ENCODE measurements at regions not wholly inside any gene's neighbourhood (a gene's known extent, or its start where the extent isn't known, plus 50 kb on each side); places are given as distances from the start of the nearest gene placed in this dataset.

DNA sequence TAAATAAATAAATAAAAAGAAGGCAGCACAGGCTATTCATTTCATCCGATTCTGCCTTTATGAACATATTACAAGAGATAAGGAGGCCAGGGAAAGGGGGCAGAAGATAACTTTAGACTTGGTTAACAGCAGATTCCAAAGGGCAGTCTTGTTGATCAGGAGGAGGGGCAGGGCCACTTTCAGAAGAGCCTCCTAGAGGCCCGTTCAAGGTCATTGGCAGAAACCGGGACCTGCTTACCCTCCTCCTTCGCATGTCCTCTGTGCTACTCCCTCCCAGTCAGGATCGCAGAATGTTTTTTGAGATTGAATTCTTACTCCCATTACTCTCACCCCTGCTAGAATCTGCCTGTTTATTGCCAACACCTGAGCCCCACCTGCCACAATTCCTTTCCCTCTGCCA lies 217.0 kb upstream of the IPO5 start:
- Histone ChIP-seq H3K9me3 (ENCODE audit: insufficient read depth, low read length) (no peaks in the 10 kb centered on the region), H3K9ac (ENCODE audit: insufficient read length, low read depth) (no peak overlapping the region), H3K36me3 (ENCODE audit: insufficient read depth, insufficient read length, low read length) (no peaks in the 10 kb centered on the region), H3K4me1 (ENCODE audit: insufficient read depth, insufficient read length) (no peaks in the 10 kb centered on the region), H3K4me3 (ENCODE audit: insufficient read length, low read depth) (no peak overlapping the region), H3K27me3 (ENCODE audit: insufficient read depth, insufficient read length) (no peaks in the 10 kb centered on the region)
- TF ChIP-seq SUZ12 (IDR thresholded peaks at IDR 0.05; ENCODE audit: extremely low read depth, insufficient read depth, insufficient read length) (no peak), YY1 (IDR thresholded peaks at IDR 0.05; ENCODE audit: insufficient read depth, insufficient read length) (no peak), ZNF274 (IDR thresholded peaks at IDR 0.05; ENCODE audit: low read depth, low read length) (no peak)
- DNase-seq (ENCODE audit: low read depth, low spot score), result no peak

DNA sequence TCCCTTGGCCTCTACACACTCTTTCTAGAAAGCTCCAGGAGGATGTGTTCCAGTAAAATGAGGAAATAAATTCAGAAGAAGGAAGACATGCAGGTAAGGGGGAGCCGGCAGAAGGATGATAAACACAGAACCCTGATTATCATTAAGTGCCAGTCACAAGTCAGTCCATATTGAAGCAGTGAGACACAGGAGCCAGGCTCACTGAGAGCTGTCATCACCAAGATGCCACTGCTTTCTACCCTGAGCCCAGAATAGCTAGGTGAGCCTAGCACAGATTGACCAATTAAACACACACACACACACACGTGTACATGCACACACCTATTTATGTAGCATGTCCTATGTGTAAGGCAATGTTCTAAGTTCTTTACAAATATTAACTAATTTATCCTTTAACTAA lies 211.4 kb upstream of the IPO5 start:
- DNase-seq (ENCODE audit: low read depth, low spot score), result no peak
- H3K4me3 ChIP-seq (ENCODE audit: insufficient read length, low read depth), result no peak overlapping the region
- TF ChIP-seq YY1 (IDR thresholded peaks at IDR 0.05; ENCODE audit: insufficient read depth, insufficient read length) (no peak), ZNF274 (IDR thresholded peaks at IDR 0.05; ENCODE audit: low read depth, low read length) (no peak), SUZ12 (IDR thresholded peaks at IDR 0.05; ENCODE audit: extremely low read depth, insufficient read depth, insufficient read length) (no peak)
- H3K27me3 ChIP-seq (ENCODE audit: insufficient read depth, insufficient read length), result no peaks in the 10 kb centered on the region
- H3K36me3 ChIP-seq (ENCODE audit: insufficient read depth, insufficient read length, low read length), result no peaks in the 10 kb centered on the region
- no peaks in the 10 kb centered on the region for H3K9me3 ChIP-seq (ENCODE audit: insufficient read depth, low read length)
- H3K4me1 ChIP-seq (ENCODE audit: insufficient read depth, insufficient read length), result no peaks in the 10 kb centered on the region
- no peak overlapping the region for H3K9ac ChIP-seq (ENCODE audit: insufficient read length, low read depth)

DNA sequence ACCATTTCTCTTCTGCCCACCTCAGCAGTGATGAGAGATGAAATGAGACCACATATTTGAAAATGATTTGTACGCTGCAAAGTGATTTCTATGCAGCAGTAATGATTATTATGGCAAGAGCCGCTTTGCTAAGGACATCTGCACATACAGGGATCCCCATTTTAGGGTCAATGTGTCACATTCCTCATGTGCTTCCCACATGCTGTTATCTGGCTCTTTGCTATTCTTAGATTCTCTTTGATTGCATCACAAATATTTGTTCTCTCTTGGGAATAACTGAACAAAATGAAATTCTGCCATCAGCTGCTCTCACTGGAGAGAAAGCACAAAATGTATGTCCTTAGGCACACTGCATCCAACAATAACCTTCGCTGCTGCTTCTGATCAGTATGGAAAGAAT lies 209.5 kb upstream of the IPO5 start:
- TF ChIP-seq ZNF274 (IDR thresholded peaks at IDR 0.05; ENCODE audit: low read depth, low read length), result no peak
- TF ChIP-seq SUZ12 (IDR thresholded peaks at IDR 0.05; ENCODE audit: extremely low read depth, insufficient read depth, insufficient read length), result no peak
- no peak for TF ChIP-seq YY1 (IDR thresholded peaks at IDR 0.05; ENCODE audit: insufficient read depth, insufficient read length)
- H3K9ac ChIP-seq (ENCODE audit: insufficient read length, low read depth), result no peak overlapping the region
- H3K36me3 ChIP-seq (ENCODE audit: insufficient read depth, insufficient read length, low read length), result no peaks in the 10 kb centered on the region
- no peak for DNase-seq (ENCODE audit: low read depth, low spot score)
- H3K27me3 ChIP-seq (ENCODE audit: insufficient read depth, insufficient read length), result no peaks in the 10 kb centered on the region
- no peak overlapping the region for H3K4me3 ChIP-seq (ENCODE audit: insufficient read length, low read depth)
- H3K4me1 ChIP-seq (ENCODE audit: insufficient read depth, insufficient read length), result no peaks in the 10 kb centered on the region
- H3K9me3 ChIP-seq (ENCODE audit: insufficient read depth, low read length), result no peaks in the 10 kb centered on the region

DNA sequence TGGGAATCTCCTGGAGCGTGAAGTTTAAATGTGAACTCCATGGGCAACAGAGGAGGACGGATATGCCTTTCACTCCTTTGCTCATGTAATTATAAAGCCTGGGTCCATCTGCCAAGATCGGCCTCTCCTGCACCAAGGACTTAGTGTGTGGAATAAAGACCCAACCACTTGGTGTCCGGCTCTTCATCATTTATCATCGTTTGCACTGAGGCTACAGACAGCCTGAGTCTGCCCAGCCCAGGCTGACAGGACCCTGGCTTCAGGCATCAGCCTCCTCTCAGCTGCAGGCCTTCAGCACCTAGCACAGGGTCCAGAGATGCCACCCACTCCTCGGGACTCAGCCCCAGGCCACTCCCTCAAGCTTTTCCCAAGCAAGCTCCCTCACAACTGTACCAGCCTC lies 206.8 kb upstream of the IPO5 start:
- Histone ChIP-seq H3K4me3 (ENCODE audit: insufficient read length, low read depth) (no peak overlapping the region), H3K36me3 (ENCODE audit: insufficient read depth, insufficient read length, low read length) (no peaks in the 10 kb centered on the region), H3K9ac (ENCODE audit: insufficient read length, low read depth) (no peak overlapping the region), H3K4me1 (ENCODE audit: insufficient read depth, insufficient read length) (no peaks in the 10 kb centered on the region), H3K27me3 (ENCODE audit: insufficient read depth, insufficient read length) (no peaks in the 10 kb centered on the region), H3K9me3 (ENCODE audit: insufficient read depth, low read length) (peaks cover 8% of the 10 kb centered on the region; the same call in 1 of the 2 replicates)
- no peak for TF ChIP-seq YY1 (IDR thresholded peaks at IDR 0.05; ENCODE audit: insufficient read depth, insufficient read length)
- no peak for TF ChIP-seq SUZ12 (IDR thresholded peaks at IDR 0.05; ENCODE audit: extremely low read depth, insufficient read depth, insufficient read length)
- no peak for TF ChIP-seq ZNF274 (IDR thresholded peaks at IDR 0.05; ENCODE audit: low read depth, low read length)
- DNase-seq (ENCODE audit: low read depth, low spot score), result no peak

DNA sequence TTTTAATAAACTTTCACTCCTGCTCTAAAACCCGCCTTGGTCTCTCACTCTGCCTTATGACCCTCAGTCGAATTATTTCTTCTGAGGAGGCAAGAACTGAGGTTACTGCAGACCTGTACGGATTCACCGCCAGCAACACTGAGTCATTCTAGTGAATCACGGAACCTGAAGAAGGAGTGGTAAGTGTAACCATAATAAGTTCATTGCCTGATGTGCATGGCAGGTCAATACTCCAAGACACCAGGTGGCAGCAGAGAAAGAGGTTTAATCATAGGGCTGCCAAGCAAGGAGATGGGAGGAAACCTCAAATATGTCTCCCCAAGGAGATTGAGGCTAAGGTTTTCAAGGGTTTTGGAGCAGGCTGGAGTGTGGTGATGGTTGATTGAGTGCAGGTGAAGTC lies 204.3 kb upstream of the IPO5 start:
- Histone ChIP-seq H3K27me3 (ENCODE audit: insufficient read depth, insufficient read length) (no peaks in the 10 kb centered on the region), H3K4me3 (ENCODE audit: insufficient read length, low read depth) (no peak overlapping the region), H3K9me3 (ENCODE audit: insufficient read depth, low read length) (peaks cover 8% of the 10 kb centered on the region; the same call in 1 of the 2 replicates), H3K36me3 (ENCODE audit: insufficient read depth, insufficient read length, low read length) (no peaks in the 10 kb centered on the region), H3K9ac (ENCODE audit: insufficient read length, low read depth) (no peak overlapping the region), H3K4me1 (ENCODE audit: insufficient read depth, insufficient read length) (no peaks in the 10 kb centered on the region)
- no peak for DNase-seq (ENCODE audit: low read depth, low spot score)
- TF ChIP-seq SUZ12 (IDR thresholded peaks at IDR 0.05; ENCODE audit: extremely low read depth, insufficient read depth, insufficient read length), result no peak
- TF ChIP-seq ZNF274 (IDR thresholded peaks at IDR 0.05; ENCODE audit: low read depth, low read length), result no peak
- no peak for TF ChIP-seq YY1 (IDR thresholded peaks at IDR 0.05; ENCODE audit: insufficient read depth, insufficient read length)

DNA sequence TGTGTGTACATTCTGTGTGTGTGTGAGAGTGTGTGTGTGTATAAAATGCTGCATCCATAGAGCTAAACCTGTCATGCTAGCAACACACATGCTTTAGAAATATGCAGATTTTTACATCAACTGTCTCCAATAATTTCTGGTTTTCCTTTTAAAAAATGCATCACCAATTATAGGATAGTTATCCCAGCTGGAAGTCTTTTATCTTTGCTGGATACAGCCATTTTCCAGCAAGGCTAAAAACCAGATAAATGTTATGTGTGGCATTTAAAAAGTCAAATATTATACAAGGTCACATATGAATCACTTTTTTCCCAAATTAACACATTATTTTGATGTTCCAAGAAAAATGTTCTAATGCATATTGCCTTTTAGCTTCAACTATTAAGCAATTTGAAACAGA lies 202.0 kb upstream of the IPO5 start:
- DNase-seq (ENCODE audit: low read depth, low spot score), result no peak
- TF ChIP-seq SUZ12 (IDR thresholded peaks at IDR 0.05; ENCODE audit: extremely low read depth, insufficient read depth, insufficient read length) (no peak), ZNF274 (IDR thresholded peaks at IDR 0.05; ENCODE audit: low read depth, low read length) (no peak)
- H3K27me3 ChIP-seq (ENCODE audit: insufficient read depth, insufficient read length), result no peaks in the 10 kb centered on the region
- no peaks in the 10 kb centered on the region for H3K4me1 ChIP-seq (ENCODE audit: insufficient read depth, insufficient read length)
- peaks cover 8% of the 10 kb centered on the region; the same call in 1 of the 2 replicates for H3K9me3 ChIP-seq (ENCODE audit: insufficient read depth, low read length)
- no peak overlapping the region for H3K9ac ChIP-seq (ENCODE audit: insufficient read length, low read depth)
- H3K36me3 ChIP-seq (ENCODE audit: insufficient read depth, insufficient read length, low read length), result no peaks in the 10 kb centered on the region
- H3K4me3 ChIP-seq (ENCODE audit: insufficient read length, low read depth), result no peak overlapping the region

DNA sequence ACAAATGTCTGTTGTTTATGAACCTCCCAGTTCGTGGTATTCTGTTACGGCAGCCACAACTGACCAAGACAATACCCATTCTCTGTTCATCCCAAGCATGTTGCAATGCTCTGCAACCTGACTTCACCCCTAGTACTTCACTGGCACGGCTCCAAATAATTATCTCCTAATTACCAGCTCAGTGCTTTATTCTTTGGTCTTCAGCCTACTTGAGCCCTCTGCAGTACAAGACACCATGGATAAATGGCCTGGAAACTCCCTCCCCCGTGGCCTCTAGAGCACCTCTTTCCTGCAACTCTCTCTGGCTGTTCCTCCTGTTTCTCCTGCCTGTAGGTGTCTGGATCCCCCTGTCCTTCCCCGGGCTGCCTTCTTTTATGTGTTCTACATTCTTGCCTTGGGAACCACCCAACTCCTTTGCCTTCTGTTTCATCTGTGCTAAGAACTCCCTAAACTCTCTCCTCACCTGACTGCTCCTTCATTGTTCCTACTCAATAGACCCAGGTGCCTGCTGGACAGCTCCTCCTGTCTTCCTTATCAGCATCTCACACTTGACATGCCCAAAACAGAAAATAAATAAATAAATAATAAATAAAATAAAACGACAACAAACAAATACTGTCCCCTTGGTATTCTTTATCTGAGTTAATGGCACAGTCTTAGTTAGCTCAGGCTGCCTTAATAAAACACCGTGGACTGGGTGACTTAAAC lies 200.4 kb upstream of the IPO5 start:
- no peak for DNase-seq (ENCODE audit: low read depth, low spot score)
- TF ChIP-seq YY1 (IDR thresholded peaks at IDR 0.05; ENCODE audit: insufficient read depth, insufficient read length) (no peak), SUZ12 (IDR thresholded peaks at IDR 0.05; ENCODE audit: extremely low read depth, insufficient read depth, insufficient read length) (no peak), ZNF274 (IDR thresholded peaks at IDR 0.05; ENCODE audit: low read depth, low read length) (no peak)
- Histone ChIP-seq H3K4me1 (ENCODE audit: insufficient read depth, insufficient read length) (no peaks in the 10 kb centered on the region), H3K9me3 (ENCODE audit: insufficient read depth, low read length) (peaks cover 8% of the 10 kb centered on the region; the same call in 1 of the 2 replicates), H3K27me3 (ENCODE audit: insufficient read depth, insufficient read length) (no peaks in the 10 kb centered on the region), H3K4me3 (ENCODE audit: insufficient read length, low read depth) (no peak overlapping the region), H3K36me3 (ENCODE audit: insufficient read depth, insufficient read length, low read length) (no peaks in the 10 kb centered on the region), H3K9ac (ENCODE audit: insufficient read length, low read depth) (no peak overlapping the region)

All from NT2/D1 (cell line).